ENCODE measurements at regions not wholly inside any gene's neighbourhood (a gene's known extent, or its start where the extent isn't known, plus 50 kb on each side); places are given as distances from the start of the nearest gene placed in this dataset.
"Not testable (repeated sequence)": the region's sequence is repeated elsewhere in the genome, so short reads cannot be mapped to it uniquely, and the experiment has no call there.

GRCh38 chr5:50590444-50591189 lies 75.8 kb upstream of the PARP8 start:
- TF ChIP-seq POLR2A (IDR thresholded peaks at IDR 0.05); CTCF (IDR thresholded peaks at IDR 0.05 in 8 of 11, conservative IDR thresholded peaks at IDR 0.05 in 3 of 11); POLR2AphosphoS5 (IDR thresholded peaks at IDR 0.05): not testable (repeated sequence)

Data from spleen (tissue), 7 donors.